ENCODE measurements at regions not wholly inside any gene's neighbourhood (a gene's known extent, or its start where the extent isn't known, plus 50 kb on each side); places are given as distances from the start of the nearest gene placed in this dataset.

DNA sequence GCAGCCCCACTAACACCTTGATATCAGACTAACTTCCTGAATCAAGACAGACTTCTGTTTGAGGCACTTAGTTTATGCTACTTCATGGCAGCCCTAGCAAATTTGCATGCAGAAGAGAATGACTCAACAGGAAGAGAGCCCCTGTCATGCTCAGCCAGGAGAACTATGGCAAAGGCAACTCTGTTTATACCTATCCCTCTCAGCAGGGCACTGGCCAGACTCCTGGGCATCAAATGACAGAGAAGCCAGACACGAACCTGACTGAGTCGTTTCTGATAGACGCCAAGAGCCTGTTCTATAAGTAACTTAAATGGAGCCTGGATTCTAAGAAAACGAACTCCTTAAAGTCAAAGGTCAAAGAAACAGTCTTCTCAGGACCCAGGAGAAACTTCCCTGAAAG lies 50.9 kb upstream of the UNC5B start:
- no peak overlapping the region for H3K4me3 ChIP-seq

More for the DNA sequence above, 50.9 kb upstream of the UNC5B start:
- Histone ChIP-seq H3K36me3 (no peaks in the 10 kb centered on the region), H3K27me3 (no peaks in the 10 kb centered on the region), H3K9me3 (no peaks in the 10 kb centered on the region), H3K27ac (no peak overlapping the region), H3K4me1 (ENCODE audit: insufficient read depth) (no peaks in the 10 kb centered on the region)
- no peak for TF ChIP-seq EP300 (IDR thresholded peaks at IDR 0.05)
- TF ChIP-seq, protein P1, sequence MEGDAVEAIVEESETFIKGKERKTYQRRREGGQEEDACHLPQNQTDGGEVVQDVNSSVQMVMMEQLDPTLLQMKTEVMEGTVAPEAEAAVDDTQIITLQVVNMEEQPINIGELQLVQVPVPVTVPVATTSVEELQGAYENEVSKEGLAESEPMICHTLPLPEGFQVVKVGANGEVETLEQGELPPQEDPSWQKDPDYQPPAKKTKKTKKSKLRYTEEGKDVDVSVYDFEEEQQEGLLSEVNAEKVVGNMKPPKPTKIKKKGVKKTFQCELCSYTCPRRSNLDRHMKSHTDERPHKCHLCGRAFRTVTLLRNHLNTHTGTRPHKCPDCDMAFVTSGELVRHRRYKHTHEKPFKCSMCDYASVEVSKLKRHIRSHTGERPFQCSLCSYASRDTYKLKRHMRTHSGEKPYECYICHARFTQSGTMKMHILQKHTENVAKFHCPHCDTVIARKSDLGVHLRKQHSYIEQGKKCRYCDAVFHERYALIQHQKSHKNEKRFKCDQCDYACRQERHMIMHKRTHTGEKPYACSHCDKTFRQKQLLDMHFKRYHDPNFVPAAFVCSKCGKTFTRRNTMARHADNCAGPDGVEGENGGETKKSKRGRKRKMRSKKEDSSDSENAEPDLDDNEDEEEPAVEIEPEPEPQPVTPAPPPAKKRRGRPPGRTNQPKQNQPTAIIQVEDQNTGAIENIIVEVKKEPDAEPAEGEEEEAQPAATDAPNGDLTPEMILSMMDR (IDR thresholded peaks at IDR 0.05), result no peak
- TF ChIP-seq POLR2A (IDR thresholded peaks at IDR 0.05), result no peak
- 72 to 78% (median 75%) methylated on average over 4 of the region's 4 CpGs for WGBS, 3 donors
- no peak for DNase-seq
- intact Hi-C loops (cut with DNase I), result no loop called here

Measured in ovary (tissue), 7 donors.